Left lung (tissue), 4 donors: ENCODE measurements at regions not wholly inside any gene's neighbourhood (a gene's known extent, or its start where the extent isn't known, plus 50 kb on each side); places are given as distances from the start of the nearest gene placed in this dataset.

Experiments used
- ATAC-seq: fragments of 200-7000 bp; cut with Tn5 transposase; one replicate; pipeline ENCODE4 v1.9.1; 2020; ENCODE audit warnings: moderate library complexity
- DNase-seq, 4 donors: peaks; one replicate each; pipeline ENCODE4 v3.0.0-alpha.2; 2013 to 2020
- H3K27ac ChIP-seq, 2 donors: fragments of 200-600 bp; sonication (generic) in 1 of 2; one replicate each; pipeline versions ENCODE4 v1.5.0 to v1.8.0; 2020 to 2021
- H3K27me3 ChIP-seq, 2 donors: fragments of 200-600 bp; sonication (generic) in 1 of 2; one replicate each; pipeline versions ENCODE4 v1.5.0 to v1.8.0; 2020 to 2021
- H3K36me3 ChIP-seq, 2 donors: fragments of 200-600 bp; sonication (generic) in 1 of 2; one replicate each; pipeline versions ENCODE4 v1.5.0 to v1.8.0; 2020 to 2021
- H3K4me1 ChIP-seq, 2 donors: fragments of 200-600 bp; one replicate each; pipeline ENCODE4 v1.8.0; 2021
- H3K4me3 ChIP-seq, 2 donors: fragments of 200-600 bp; sonication (generic) in 1 of 2; one replicate each; pipeline versions ENCODE4 v1.5.0 to v1.8.0; 2020 to 2021; ENCODE audit warnings: mild to moderate bottlenecking in 1 of 2
- H3K9me3 ChIP-seq, 2 donors: fragments of 200-600 bp; sonication (generic) in 1 of 2; one replicate each; pipeline versions ENCODE4 v1.5.0 to v1.8.0; 2020 to 2021
- intact Hi-C, 2 donors: fragments of 100-400 bp; cut with DNase I; formaldehyde crosslinking; loops; one replicate each; pipeline versions ENCODE4 v1.11.2 to v1.14.2; 2022
- TF ChIP-seq, protein P1 (sequence below), 2 donors: fragments of 200-600 bp; sonication (generic) in 1 of 2; IDR thresholded peaks; one replicate each; pipeline versions ENCODE4 v1.5.0 to v1.8.0; 2021; ENCODE audit warnings: antibody characterized with exemption in 2 of 2
- donor health status: DM: no; HTN: yes; CAD: no.
- donor health status: DM: no; HTN: no; CAD: no.

DNA sequence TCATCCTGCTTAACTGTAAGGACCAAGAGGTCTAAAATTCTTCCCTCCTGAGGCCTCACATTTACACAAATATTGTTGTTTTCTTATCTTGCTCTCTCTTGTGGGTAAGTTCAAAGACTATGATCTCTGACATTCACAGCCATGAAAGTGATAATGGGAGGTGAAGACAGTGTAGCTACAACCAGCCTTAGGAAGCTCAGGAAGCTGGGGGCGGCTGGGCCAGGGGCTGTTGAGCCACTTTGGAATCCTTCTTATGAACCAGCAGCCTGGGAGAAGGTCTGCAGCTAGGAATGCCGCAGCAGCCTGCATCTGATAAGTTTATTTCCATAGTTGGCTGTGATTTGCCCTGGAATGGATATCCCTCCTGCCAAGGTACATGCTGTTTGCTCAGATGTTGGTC, 316.2 kb downstream of the STIM2 start:
- no peaks in the 10 kb centered on the region for H3K4me1 ChIP-seq
- no peaks in the 10 kb centered on the region for H3K9me3 ChIP-seq
- DNase-seq (no peak), ATAC-seq (no peak)
- no peaks in the 10 kb centered on the region for H3K27me3 ChIP-seq
- H3K27ac ChIP-seq: no peak overlapping the region
- TF ChIP-seq, protein P1, sequence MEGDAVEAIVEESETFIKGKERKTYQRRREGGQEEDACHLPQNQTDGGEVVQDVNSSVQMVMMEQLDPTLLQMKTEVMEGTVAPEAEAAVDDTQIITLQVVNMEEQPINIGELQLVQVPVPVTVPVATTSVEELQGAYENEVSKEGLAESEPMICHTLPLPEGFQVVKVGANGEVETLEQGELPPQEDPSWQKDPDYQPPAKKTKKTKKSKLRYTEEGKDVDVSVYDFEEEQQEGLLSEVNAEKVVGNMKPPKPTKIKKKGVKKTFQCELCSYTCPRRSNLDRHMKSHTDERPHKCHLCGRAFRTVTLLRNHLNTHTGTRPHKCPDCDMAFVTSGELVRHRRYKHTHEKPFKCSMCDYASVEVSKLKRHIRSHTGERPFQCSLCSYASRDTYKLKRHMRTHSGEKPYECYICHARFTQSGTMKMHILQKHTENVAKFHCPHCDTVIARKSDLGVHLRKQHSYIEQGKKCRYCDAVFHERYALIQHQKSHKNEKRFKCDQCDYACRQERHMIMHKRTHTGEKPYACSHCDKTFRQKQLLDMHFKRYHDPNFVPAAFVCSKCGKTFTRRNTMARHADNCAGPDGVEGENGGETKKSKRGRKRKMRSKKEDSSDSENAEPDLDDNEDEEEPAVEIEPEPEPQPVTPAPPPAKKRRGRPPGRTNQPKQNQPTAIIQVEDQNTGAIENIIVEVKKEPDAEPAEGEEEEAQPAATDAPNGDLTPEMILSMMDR (IDR thresholded peaks at IDR 0.05): no peak
- intact Hi-C loops: no loop called here
- H3K36me3 ChIP-seq: no peaks in the 10 kb centered on the region
- no peak overlapping the region for H3K4me3 ChIP-seq

DNA sequence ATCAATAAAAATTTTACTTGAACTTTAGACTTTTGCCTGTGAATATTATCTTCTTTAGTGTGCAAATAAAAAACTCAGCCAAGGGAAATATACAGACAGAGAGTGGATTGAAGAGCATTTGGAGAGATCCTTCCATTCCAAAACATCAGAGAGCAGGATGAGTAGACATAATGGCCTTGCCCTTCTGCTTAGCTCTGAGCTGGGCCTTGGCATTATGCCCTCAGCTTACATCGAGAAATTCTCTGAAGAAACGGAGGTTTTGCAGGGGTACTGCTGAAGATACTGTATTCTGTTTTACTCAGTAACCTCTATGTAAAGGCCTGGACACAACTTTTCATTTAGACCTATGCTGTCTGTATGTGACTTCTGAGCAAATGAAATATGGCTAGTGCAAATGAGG, 317.4 kb downstream of the STIM2 start:
- Histone ChIP-seq H3K4me1 (no peaks in the 10 kb centered on the region), H3K9me3 (no peaks in the 10 kb centered on the region), H3K27me3 (no peaks in the 10 kb centered on the region), H3K27ac (no peak overlapping the region), H3K4me3 (no peak overlapping the region), H3K36me3 (no peaks in the 10 kb centered on the region)
- ATAC-seq: no peak
- intact Hi-C loops: no loop called here
- peak in 1 of 4 donors; percentile 7 for DNase-seq
- TF ChIP-seq, protein P1 (IDR thresholded peaks at IDR 0.05): no peak

DNA sequence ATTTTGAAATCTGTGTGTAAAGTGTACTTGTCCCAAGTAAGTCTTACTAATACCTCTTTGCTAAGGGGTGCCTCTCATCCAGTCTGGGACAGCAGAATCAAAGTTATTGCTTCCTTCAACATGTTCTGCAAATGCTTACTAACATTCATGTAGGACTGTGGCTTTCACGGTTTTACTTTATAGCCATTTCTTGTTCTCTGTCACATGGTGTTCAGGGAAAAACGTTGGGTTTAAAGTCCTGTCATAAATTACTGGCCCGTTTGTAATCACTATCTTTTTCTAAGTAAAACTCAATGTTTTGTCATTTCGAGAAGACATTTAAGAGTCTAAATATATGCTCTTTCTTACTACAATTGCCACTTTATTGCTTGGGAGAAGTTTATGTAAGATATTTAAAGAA, 321.1 kb downstream of the STIM2 start:
- intact Hi-C loops: no loop called here

DNA sequence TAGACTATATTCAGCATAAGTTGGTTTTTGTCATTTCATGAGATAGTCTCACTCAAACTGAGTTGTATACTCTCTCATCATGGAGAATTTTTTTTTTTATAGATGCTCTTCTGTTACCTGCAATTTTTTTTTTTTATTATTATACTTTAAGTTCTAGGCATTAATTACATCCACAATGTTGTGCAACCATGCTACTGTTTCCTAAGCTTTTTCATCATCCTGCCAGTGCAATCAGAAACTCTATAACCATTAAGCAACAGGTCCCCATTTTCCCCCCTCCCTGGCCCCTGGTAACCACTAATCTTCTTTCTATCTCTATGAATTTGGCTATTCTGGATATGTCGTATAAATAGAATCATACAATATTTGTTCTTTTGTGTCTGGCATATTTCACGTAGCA, 321.6 kb downstream of the STIM2 start:
- TF ChIP-seq, protein P1 (IDR thresholded peaks at IDR 0.05): no peak
- no peak overlapping the region for H3K4me3 ChIP-seq
- DNase-seq (no peak), ATAC-seq (no peak)
- H3K9me3 ChIP-seq: no peaks in the 10 kb centered on the region
- H3K27me3 ChIP-seq: no peaks in the 10 kb centered on the region
- intact Hi-C loops: no loop called here
- no peaks in the 10 kb centered on the region for H3K4me1 ChIP-seq
- H3K27ac ChIP-seq: no peak overlapping the region
- H3K36me3 ChIP-seq: no peaks in the 10 kb centered on the region

More for the DNA sequence above, 321.1 kb downstream of the STIM2 start:
- no peak overlapping the region for H3K27ac ChIP-seq
- no peaks in the 10 kb centered on the region for H3K27me3 ChIP-seq
- TF ChIP-seq, protein P1 (IDR thresholded peaks at IDR 0.05): no peak
- DNase-seq: no peak
- no peaks in the 10 kb centered on the region for H3K4me1 ChIP-seq
- no peak overlapping the region for H3K4me3 ChIP-seq
- no peaks in the 10 kb centered on the region for H3K9me3 ChIP-seq
- no peaks in the 10 kb centered on the region for H3K36me3 ChIP-seq
- ATAC-seq: no peak

DNA sequence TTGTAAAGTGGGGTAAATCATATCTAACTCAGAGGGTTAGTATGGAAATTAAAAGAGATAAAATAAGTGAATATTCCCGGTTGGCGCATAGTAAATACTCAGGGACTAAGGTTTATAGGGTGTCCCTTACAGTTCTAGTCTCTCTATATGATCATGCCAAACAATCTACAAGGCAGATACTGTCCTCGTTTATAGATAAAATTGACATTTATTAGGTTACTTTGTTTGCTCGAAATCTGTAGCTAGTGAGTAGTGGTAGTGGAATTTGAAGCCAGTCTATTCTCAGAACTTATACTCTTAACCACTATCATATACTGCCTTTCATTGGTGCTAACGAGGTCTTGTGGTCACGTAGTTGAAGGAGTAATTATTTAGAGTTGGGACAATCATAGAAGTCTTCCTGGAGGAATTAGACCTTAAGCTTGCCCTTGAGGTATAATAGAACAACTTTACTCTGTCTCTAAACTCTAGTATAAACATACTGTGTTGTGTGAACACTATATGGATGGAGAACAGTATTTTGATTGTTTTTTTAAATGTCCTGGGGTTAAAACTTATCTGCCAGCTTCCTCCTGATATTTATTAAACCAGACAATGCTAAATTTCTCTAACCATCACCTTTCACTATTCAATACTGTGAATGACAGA, 324.0 kb downstream of the STIM2 start:
- Histone ChIP-seq H3K9me3 (no peaks in the 10 kb centered on the region), H3K27me3 (no peaks in the 10 kb centered on the region), H3K4me1 (no peaks in the 10 kb centered on the region), H3K4me3 (no peak overlapping the region), H3K36me3 (no peaks in the 10 kb centered on the region), H3K27ac (no peak overlapping the region)
- TF ChIP-seq, protein P1 (IDR thresholded peaks at IDR 0.05): no peak
- ATAC-seq (no peak), DNase-seq (no peak)
- intact Hi-C loops: no loop called here
